HPDE6-E6E7 (cell line): ENCODE measurements at regions not wholly inside any gene's neighbourhood (a gene's known extent, or its start where the extent isn't known, plus 50 kb on each side); places are given as distances from the start of the nearest gene placed in this dataset.

Experiments
- DNase-seq: peaks from one replicate; pipeline ENCODE4 v3.0.0; 2011; ENCODE audit warnings: missing footprints; ENCODE audit errors: extremely low spot score

DNA sequence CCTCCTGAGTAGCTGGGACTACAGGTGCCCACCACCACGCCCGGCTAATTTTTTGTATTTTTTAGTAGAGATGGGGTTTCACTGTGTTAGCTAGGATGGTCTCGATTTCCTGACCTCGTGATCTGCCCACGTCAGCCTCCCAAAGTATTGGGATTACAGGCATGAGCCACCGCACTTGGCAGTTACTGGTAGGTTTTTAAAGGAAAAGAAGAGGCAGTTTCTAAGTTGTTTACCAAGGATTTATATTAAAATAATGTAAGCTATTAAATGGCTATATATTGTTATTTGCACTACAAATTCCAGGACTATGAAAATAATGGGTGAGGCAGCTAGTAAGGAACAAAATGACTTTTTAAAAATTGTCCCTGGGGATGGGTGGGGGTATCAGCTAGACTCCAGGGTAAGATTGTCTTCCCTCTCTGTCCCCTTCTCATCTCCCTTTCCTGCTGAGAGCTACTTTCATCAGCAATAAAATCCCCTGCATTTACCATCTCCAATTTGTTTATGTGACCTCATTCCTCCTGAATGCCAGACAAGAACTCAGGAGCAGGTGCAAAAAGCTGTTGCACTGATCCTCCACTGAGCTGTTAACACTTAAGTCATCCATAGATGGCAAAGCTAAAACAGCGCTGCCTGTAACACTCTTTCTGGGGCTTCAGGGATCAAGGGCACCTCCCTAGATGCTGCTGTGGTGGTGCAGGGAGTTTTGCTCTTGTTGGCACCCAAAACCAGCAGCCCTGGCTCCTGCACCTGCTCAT is 165.2 kb downstream of the ZPLD1 start:
- DNase-seq: no peak

DNA sequence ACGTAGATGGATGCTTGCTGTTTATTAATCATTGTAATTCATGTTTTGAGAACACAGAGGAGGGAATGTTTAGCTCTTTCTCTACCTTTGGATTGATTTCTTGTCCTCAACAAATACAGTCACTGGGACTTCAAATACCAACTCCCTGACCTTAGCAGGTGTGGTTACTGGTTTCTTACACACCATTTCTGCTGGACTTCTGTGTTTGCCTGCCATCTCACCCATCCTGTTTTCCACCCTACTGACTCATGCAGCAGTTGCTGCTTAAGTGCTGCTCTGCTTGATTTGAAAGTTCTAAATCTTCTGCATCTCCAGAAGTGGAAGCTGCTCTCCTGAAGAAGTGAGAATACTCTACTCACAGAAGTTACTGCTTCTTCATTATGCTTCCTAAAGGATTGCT is 170.3 kb downstream of the ZPLD1 start:
- peak; percentile 14 for DNase-seq

DNA sequence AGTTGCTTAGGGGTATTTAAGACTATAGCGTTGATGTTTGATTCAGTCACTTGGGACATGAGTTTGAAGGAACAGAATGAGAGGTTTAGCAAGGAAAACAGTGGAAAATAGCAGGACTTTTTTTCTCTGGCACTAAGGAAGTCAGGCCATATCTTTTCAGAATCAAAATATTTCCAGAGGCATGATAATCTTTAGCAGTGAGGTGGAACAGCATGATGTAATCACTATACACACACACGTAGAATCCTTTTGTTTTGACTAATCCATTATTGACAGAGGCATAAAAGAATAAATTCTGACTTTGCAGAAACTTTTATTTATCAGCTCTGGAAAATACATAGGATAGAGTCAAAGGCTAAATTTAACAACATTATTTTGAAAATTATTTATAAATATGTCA is 174.1 kb downstream of the ZPLD1 start:
- DNase-seq: no peak

DNA sequence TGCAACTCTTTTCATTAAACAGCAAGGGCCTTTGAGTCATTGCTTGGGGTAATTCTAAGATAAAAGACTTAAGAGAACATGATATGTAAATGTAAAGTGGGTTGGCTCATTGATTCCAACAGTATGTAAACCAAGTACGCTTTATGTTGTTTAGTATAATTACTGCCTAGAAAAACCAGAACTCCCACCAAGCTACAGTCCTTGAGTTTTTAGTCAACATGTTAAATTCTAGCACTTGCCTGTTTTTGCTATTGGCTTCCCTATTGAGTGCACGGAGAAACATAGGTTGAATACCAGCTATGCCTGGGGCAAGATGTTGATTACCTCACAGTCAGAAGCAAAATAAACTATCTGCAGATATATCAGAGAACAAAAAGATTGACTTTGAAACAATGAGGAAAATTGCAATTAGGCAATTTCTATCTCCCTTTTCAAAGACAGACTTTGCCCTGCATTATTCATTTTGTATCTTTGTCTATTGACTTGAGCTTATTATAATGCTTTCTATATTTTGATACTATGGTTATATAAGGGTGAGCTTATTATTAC is 179.3 kb downstream of the ZPLD1 start:
- DNase-seq: no peak

DNA sequence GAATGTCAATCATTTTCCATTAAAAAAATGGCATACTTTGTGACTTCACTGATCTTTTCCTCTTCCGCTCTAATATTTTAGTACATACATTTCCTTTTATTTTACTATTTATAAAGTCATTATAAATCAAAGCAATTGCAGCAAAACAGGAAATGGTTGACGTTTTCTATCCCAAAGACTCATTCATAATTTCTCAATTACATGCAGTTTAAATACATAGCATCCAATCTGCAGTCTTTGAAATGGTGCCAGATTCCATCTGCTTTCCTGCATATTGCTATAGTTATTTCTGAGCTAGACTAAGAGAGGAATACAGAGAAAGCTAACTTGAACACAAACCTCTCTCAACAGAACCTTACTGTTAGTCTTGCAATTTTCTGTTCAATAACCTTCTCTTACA is 179.8 kb downstream of the ZPLD1 start:
- DNase-seq: no peak

DNA sequence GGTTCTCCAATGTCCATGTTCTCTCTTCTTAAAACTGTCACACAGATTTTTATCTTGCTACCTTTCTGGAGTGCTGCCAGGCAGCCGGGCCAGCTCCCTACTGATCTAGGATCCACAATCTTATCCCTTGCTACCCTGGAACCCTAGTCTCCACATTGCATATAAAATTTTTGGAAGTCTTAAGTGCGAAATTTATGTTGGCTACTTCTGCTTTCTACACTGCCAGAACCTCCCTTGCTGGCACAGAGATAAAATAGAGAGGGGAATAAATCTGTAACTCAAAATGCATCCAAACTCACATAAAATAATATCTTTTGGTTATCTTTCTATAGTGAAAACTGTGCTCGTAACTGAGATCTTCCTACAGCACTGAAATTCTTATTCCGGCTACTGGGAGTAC is 182.6 kb downstream of the ZPLD1 start:
- DNase-seq: no peak

DNA sequence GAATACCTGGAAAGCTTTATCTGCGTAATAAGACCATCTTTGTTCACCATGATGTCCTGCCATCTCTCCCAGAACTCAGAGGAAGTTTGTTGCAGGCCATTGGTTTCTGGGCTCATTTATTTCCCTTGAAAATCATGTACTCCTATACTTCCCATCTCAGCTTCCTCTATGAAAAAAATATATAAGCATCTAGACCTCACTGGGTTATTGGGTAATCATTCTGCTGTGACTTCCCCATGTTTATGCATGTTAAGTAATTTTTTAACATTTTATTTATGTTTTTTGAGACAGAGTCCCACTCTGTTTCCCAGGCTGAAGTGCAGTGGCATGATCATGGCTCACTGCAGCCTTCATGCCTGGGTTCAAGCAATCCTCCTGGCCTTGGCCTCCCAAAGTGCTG is 184.5 kb downstream of the ZPLD1 start:
- no peak for DNase-seq

DNA sequence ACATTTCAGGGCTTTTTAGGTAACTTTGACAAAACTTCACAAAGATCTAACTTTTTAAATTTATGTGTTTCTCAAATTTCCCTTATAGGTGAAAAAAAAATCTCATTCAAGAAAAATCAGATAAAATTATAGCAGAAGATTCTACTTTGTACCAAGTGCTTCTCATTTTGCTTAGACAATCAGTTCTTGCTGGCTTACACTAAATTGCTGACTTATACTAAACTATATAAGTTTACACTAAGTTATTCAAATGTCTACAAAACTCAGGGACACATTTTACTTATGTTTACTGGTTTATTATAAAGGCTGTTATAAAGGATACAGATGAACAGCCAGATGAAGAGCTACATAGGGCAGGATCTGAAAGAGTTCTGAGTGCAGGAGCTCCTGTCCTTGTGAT is 195.1 kb downstream of the ZPLD1 start:
- DNase-seq: no peak

DNA sequence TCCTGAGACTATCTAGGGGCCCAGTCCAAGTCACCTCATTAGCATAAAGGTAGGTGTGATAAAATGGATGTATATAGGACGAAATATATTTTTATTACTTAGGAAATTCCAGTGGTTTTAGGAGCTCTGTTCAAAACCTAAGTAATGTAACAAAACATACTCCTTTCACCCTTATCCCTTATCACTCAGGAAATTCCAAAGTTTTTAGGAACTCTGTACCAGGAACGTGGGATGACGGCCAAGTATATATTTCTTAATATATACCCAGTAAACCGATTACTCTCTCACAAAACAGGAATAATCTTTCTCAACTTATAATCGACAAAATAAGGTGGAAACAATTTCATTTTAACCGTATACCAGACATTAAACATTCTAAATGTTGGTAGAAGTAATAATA is 195.7 kb downstream of the ZPLD1 start:
- no peak for DNase-seq

DNA sequence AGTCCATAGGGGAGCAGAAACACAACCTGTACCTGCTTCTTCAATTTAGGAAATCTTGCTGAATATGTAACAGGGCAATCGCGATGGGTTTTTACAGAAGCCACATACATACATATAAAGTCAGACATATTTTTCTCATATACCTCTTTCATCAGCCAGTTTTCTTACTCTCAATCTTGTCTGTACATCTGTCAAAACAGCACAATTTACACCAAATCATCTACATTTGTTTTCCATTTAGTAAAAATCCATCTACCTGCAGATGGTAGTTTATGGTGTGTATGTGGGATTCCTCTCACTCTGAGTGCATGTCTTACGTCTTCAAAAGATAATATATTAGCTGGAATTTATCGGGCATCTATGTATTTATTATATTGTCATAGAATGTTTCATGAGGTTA is 208.7 kb downstream of the ZPLD1 start:
- DNase-seq: no peak

DNA sequence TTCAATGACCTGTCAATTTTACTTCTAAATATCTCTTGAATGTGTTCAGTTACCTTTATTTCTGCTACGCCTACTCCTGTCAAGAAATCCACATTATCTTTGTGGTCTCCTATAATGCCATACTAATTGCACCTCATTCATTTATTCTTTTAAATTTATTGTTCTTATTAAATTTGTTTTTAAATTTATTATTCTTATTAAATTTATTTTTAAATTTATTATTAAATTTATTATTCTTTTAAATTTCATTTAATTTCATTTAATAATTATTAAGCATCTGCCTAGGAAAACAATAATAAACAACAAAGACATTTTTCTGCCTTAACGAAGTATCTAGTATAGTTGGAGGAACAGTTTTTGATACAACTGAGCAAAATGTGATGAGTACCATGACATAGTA is 211.7 kb downstream of the ZPLD1 start:
- no peak for DNase-seq

DNA sequence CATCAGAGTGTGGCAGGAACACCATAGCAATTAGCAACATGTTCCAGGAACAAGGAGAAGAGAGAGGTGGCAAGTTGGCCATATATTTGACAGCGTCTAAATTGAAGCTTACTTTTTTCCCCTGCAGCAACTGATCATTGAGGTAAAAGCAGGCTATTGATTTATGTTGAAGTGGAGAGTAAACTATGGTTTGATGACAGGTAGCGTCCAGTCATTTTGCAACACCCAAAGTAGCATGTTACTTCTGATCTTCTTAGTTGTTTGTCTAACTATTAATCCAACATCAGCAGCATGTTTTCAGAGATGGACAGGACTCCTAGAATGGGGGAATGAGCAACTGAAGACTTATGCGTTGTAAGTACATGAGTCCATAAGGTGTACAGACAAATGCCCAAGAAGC is 225.8 kb downstream of the ZPLD1 start:
- no peak for DNase-seq

DNA sequence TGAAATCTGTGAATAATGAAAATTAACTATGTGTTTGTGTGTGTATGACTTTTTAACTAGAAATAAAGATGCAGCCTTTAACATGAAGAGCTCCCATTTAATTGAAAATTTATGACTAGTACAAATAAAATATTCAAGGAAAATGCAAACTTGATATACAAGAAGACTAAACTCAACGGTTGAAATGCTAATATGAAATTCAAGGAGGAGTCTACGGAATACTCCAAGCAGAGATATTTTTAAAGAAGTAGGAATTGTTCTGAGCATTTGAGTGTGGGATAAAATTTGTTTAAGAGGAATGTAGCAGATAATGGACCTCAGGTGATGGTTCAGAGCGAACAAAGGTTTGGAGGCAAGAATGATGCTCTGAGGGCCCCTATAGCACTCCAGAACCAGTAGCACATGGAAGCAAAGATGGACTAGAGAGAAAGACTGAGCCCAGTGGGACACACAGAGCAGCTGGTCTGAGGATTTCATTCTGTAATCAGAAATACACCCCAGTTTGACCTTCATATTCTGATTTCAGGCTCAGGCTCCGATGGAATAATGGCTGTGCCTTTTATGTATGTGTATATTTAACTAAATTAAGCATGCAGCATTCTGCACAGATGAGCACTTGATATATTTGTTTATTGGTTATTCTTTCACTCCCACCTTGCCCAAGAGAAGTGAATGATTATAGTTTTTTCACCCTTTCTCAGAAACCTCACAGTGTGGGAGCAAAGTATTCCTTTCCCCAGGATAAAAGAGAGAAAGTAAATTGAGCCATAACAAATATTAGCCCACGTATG is 227.1 kb downstream of the ZPLD1 start:
- no peak for DNase-seq

DNA sequence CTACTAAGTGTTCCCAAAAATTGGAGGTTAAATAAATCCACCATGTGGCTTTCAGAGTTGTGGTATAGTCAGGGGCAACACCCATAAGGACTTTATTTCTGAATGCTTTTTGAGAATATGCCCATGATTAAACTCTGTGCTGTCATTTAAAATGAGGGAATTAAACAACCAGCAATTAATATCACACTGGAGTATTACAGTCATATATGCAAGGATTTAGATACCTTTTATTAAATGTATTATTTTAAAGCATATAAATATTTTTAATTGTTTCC is 227.6 kb downstream of the ZPLD1 start:
- no peak for DNase-seq

DNA sequence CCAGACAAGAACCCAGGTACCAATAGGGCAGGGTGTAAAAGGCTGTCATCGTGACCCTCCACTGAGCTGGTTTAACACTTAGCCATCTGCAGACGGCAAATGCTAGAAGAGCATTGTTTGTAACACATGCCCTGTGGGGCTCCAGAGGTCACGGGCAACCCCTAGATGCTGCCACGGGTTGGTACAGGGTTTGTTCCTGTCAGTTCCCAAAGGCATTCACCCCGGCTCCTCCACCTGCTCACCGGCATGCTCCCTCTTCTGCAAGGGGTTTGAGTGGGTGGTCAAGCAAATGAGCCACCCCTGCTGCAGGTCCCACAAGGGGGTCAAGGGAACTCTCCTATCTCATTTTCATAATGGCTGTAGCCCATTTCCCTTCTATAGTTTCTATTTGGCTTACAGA is 229.3 kb downstream of the ZPLD1 start:
- DNase-seq: no peak

DNA sequence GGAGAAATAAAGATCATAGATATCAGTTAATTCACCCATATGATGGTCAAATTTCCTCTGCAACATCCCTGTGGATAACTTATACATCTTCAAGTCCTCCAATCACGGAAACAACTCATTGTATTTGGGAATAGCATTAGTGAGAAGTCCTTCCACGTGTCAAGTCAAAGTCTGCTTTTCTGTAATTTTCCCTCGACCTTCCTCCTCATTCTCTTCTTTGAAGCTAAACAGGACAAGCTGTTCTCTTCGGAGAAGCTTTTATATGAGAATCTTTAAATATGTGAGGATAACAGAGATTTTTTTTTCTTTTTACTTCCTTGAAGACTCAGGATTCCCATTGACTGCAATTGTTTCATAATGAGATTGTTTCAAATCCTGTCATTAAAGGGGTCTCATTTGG is 230.4 kb downstream of the ZPLD1 start:
- no peak for DNase-seq

DNA sequence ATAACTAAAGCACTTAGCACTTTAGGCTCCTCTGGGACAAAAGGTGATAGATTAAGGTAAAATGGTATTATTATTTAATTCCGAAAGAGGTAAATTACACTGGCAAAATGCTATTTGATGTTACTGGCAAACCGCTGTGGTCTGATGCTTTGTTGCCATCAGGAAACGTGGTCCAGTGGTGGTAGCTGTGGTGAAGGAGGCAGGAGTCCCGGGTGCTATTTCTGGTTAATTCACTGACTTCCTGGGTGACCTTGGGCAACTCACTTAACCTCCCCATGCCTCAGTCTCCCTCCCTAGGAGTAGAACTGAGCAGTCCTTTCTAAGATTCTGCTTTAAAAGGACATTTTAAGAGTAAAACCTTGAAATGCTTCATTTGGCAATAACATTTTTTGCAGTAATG is 233.4 kb downstream of the ZPLD1 start:
- no peak for DNase-seq

DNA sequence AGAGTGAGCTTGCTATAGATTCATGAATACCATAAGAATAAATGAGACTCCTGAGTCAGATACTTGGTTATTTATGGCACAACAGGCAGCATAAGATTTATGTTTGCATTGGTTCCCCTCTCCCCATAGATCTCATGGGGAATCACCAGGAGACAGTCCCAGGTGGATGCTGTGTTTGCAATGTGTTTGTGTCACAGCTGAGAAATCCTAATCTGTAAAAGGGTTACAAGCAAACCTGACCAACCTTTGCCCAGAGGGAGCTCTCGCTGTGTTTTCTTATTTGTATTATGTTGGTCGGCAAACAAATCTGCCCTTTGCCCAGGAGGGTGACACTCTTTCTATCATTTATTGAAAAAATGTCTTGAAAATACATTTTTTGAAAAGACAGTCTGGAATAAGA is 236.2 kb downstream of the ZPLD1 start:
- no peak for DNase-seq

DNA sequence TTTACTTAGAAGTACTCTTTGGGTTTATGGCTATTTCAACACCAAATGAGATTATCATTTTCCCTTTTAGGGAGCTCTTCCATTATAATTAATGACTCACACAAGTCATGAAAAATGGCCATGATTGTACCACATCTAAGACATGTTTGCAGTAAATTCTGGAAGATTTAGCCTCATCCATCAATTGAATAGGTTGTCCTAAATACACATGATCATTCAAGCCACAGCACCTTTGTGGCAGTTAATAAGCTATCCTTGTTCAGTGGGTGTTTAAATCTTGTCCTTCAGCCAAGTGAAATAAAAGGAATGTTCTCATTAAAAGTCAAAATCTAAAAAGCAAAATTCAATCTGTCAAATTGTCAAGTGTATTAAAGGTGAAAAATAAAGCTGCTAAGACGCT is 237.5 kb downstream of the ZPLD1 start:
- DNase-seq: no peak

DNA sequence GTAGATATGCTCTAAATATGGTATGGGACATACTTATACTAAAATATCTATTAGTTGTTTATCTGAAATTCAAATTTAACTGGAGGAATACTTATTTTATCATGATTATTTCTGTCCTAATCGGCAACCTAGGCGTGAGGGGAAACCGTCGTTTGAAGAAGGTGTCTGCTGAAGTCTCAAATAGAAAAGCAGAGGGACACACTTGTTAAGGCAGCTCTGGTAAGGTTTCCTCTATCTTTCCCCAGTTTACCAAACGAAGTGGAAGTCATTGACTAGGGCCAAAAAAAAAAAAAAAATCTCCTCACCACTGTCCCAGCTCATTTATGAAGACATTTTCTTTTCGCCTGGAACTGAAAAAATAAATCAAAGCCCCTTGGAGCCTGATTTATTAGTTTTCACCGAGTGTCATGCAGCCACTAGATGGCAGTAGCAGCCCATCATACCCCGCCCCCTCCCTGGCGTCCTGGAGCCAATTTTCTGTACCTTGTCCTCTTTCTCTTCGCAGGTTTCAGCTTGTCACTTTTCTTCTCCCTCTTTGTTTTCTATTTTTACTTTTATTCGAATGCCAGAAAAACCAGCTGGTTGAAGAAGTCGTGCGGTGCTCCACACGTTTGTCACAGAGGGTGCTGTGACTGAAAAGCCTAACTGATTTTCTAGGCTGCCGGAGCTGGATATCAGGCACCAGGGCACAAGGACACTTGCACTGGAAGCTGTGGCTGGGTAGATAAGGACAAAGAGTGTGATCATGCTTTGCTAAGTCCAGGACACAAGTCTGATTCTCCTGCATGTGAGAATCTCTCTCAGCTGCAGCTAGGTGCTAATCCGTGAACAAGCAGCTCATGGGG is 238.7 kb downstream of the ZPLD1 start:
- peak; percentile 49 for DNase-seq

DNA sequence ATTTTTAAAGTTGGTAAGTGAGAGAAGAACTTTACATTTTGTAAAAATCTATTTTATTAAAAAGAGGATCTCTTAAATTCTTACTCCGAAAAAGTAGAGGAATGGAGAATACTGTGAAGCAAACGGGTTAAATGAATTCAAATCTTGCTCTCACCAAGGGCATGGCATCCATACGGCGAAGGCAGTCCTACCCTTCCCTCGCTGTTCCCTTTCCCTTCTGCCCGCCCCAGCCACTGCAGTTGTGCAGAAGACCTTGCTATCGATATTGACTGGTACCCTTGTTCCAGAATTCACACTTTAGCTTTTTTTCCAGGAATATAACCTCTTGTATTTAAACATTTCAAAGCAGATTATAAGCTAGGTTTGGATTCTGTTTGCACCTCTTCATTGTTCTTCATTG is 239.5 kb downstream of the ZPLD1 start:
- no peak for DNase-seq

DNA sequence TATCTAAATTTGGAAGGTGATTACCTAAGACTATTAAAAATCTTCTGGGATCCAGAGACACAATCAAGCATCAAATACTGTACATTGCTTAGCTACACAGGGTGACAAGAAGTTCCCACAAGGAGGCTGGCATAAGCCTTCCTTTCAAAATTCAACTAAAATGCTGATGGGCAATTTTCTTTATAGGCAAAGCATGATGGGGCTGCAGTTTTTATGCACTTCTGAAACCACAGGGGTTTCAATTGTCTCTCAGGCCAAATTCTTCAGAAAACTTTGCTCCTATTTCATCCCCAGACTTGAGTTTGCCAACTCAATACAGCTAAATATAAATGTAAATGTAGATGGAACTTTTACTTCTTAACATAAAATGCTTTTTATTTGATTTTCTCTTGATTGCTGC is 241.6 kb downstream of the ZPLD1 start:
- DNase-seq: no peak

DNA sequence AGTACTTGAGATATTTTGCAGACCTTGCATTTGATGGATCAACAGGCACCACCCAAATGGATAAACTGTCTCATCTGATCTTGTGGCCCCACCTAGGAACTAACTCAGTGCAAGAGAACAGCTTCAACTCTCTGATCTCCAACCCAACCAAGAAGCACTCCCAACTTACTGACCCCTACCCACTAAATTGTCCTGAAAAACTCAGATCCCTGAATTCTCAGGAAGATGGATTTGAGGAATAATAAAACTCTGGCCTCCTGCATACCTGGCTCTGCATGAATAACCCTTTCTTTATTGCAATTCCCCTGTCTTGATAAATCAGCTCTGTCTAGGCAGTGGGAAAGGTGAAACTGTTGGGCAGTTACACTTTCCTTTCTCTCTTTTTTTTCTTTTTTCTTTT is 247.9 kb downstream of the ZPLD1 start:
- no peak for DNase-seq
